GM19397 (cell line): ENCODE measurements at regions not wholly inside any gene's neighbourhood (a gene's known extent, or its start where the extent isn't known, plus 50 kb on each side); places are given as distances from the start of the nearest gene placed in this dataset.

Experiments used
- ATAC-seq: cut with Tn5 transposase; IDR thresholded peaks from one replicate; pipeline ENCODE4 v1.9.1; 2021; ENCODE audit warnings: mild to moderate bottlenecking, moderate library complexity; ENCODE audit not compliant: unreplicated experiment

DNA sequence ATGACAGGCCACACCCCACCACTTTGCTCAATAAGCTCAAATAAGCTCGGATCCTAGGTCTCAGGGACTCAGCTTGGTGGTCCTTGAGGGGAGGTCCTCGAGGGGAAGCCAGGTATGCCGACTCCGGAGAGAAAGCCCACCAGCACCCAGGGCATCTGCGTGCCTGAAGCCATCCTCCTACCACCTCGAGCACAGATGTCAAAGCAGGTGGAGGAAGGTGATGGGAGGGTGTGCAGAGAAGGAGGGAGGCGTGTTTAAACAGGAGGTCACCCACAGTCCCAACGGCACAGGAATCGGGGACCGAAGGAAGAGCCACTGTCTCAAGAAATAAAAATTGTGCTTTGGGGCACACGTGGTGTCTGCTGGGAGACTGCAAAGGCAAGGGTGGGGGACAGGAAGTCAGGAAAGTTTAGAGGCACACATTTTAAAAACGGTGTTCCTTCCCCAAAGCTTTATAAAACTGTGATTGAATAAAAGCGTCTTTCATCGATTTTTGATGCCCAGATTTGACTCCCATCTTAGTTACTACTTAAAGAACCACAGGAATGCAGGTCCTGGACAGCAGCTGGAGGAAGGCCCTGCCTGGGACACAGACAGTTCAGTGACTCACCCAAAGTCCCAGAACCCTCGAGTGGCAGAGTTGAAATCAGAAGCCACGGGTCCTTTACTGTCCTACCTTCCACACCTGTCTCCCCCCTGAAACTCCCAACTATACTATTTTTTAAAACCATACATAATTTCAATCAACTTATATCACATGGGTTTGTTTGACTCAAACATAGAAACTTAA, 221.0 kb upstream of the PDE10A start:
- ATAC-seq: no peak

DNA sequence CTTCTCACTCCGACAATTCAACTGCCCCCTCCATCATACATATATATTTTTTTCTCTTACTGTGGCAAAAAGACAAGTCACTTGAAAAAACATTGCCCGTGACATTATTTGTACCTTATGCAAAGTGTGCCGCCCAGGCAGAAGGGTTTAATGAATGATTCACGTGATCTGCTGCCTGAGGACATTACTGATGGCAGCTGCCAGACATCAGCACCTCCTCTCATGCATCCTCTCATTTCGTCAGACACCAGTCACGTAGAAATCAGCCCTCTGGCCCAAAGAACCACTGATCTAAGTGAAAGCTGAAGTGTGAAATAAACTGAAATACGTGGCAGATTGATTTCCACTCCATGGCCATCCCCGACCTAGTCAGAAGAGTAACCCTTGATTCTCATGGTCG, 218.8 kb upstream of the PDE10A start:
- ATAC-seq: no peak

DNA sequence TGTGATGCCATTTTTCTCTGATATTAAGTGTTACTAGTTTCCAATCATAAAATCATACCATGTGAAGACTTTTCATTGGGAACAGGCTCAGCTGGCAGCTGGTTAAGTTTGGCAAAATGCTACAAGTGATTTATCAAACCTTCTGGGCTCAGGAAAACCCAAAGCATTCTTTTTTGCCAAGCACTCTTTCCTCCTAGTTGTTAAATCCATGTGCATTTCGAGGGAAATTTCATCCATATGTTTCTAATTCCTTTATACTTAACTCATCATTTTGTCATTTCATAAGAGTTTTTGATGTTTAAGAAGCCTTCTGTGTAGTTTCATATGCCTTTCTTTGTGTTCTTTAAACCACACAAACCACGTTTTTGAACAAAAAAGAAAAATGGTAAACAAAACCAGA, 217.6 kb upstream of the PDE10A start:
- ATAC-seq: no peak

DNA sequence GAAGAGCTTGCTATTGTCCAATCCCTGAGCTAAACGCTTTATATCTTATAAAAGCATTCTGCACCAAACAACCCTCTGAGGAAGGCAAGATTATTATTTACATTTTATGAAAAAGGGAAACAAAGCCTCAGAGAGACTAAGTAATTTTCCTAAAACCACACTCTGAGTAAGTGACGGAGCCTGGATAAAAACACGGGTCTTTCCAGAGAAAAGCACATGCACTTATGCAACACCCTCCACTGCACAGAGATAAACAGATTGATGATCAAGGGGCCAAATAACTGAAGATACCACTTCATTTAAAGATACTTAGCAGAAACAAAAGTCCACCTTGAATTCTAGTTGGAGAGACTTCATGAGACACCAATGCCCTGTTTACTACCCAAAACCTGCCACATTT, 214.7 kb upstream of the PDE10A start:
- no peak for ATAC-seq

DNA sequence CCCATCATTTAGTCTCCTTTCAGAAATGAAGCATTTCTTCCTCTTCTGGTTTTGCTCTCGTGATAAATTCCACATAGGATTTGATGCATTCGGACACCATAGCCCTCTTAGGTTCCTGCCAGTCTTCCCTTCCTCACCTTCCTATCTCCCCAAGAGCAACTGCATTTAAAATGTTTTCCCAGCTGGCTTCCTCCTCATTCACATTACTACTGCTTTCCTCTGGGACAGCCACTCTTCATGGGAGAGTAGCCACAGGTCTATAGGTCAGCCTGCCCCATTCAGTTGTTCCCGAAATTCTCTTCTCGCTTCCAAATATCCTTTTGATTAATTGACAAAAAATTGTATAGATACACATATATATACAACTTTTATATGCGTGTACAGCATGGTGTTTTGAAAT, 214.2 kb upstream of the PDE10A start:
- no peak for ATAC-seq

DNA sequence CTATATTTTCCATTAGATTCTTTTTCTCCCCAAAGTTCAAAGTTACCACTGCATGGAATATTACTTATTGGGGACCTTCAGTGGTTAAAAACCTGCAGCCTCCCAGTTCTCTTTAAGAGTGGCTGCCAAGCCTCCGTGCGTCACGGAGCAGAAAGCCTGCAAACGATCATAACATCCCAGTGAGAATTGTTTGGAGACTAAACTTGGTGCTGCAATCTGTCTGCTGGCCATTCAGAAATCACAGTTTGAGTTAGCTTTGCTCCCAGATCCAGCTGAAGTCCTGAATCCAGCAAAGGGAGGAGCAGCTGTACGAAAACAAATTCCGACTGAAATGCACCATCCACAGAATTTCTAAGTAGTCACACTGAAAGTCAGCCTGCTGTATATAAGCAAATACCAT, 213.5 kb upstream of the PDE10A start:
- no peak for ATAC-seq

DNA sequence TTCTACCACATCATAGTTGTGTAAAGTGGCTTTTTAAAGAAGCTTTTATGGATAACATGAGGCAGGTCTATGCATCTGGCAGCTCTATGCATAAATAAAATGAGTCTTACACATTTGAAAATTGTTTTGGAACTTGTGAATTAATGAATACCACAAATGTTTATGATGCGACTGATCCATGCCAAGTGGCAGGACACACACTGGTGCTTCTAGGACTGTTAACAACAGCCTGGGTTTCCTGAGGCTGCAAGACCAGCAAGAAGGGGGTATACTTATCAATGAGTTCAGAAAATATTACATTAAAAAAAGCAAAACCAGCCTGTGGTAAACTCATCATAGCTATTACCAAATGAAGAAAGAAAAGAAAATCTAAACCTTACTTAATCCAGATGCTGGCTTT, 212.9 kb upstream of the PDE10A start:
- ATAC-seq: no peak

DNA sequence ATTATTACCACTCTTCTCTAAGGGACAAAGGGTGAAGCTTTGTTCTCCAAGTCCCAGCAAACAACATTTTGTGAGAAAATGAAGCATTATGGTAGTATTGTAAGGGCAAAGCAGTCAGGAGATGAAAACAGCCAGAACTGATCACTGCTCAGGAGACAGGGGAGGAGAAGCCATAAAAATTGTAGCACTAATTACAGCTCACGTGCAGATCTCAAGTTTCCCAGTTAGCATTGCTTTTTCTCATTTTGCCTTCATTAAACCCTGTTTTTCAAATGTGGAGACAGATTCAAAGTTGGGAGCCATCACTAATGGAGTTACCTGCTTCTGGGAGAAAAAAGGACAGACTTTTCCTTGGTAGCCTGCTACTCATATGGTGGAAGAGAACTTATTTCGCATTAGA, 210.9 kb upstream of the PDE10A start:
- ATAC-seq: no peak

DNA sequence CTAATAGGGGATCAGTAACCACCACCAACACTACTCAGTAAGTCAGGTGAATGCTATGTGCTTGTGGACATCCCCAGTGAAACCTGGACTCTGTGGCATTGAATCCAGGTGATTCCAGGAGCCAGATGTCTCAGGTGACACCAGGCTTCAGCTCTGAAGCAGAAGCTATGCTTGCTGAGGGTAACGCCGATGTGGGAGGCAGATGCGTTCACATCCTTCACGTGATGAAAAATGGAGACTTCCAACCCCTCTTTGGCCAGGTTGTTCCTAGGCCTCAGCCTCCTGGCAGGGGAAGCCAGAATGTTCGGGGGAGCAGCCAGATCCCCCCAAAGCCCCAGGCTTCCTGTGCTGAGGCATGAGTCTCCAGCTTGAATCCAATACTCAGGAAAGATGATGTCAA, 209.8 kb upstream of the PDE10A start:
- no peak for ATAC-seq

DNA sequence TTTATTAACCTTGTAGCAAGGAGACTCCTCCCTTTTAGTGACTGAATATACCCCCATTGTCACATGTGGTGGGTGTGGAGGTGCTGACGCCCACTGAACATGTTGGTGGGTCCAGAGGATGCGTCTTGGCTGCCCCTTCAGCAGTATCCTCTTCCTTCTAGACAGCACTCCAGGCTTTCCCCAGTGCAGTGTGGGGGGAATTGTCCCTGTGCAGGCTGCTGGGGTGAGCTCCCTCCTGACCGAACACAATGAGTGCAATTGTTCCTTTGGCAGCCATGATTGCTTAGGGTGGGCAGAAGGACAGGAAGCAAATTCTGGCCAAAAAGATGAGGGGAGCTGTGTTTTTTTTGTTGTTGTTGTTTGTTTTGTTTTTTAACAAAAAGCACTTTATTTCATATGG, 209.3 kb upstream of the PDE10A start:
- ATAC-seq: no peak

DNA sequence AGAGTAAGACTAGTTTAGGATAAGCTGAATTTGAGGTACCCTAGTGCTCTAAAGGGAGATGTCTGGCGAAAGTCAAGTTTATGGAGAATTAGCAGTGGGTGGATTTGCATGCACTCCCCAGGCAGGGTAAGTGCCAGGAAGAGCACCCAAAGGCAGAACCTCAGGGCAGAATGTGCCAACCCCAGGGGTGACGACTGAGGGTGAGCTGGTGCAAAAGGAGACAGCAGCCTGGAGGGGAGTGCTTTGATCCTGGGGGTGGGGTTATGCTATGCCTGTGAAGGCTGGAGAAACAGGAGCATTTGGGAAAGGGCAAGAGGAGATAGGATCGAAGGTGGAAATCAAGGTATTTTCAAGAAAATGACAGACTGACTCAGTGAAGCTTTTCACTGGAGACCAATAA, 208.5 kb upstream of the PDE10A start:
- ATAC-seq: no peak

DNA sequence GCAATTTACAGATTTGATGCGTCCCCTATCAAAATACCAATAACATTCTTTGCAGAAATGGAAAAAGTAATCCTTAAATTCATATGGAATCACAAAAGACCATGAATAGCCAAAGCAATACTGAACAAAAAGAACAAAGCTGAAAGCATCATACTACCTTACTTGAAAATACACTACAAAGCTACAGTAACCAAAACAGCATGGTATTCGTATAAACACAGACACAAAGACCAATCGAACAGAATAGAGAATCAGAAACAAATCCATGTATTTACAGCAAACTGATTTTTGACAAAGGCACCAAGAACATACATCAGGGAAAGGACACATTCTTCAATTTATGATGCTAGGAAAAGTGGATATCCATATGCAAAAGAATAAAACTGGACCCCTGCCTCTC, 206.5 kb upstream of the PDE10A start:
- ATAC-seq: no peak

DNA sequence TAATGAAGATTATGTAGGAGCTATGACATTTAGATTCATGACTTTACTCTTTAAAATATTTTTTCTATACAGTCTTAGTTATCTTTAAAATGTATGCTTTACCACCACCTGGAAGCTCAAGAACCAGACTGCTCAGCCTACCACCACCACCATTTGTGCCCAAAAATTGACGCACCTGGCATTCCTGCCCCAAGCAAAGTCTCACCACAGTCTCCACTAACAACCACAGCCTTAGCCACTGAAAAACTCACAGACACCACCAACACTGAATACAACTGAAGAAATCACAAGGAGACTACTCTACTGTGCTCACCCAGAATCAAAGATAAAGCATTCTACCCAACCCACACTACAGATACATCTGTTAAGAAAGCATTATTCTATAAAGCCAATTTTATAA, 201.9 kb upstream of the PDE10A start:
- no peak for ATAC-seq

DNA sequence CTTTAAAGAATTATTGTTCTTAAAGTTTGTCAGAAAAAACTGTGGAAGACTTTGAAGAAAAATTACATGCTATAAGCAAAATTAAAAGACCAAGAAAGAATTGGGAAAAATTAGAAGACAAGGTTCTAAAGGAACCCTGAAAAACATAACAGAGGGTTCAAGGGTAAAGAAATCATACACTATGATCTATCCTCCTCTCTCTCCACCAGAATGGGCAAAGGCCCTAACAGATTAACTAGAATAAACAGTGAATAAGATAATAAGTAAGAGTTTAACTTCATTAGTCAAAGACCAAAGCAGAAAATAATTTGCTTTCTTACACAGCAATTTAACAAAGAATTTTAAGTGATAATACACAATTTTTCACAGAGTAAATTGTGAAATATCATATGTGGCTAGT, 201.2 kb upstream of the PDE10A start:
- ATAC-seq: no peak

DNA sequence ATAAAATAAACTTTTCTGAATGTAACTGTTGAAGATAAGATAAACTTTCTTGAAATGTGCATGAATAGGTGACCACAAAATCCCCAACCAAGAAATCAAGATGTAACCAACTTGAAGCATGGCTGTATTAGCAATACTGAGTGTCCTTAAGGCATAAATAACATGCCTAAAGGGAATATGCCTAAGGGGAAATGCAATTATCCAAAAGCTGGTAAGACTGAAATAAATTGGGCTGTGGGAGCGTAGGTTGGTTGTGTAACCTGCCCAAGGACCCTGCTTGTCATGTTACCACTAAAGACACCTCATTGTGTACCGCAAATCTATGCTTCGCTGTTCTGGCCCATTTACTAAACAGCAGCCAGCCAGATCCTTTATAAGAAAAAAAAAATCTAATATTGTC, 200.8 kb upstream of the PDE10A start:
- no peak for ATAC-seq

DNA sequence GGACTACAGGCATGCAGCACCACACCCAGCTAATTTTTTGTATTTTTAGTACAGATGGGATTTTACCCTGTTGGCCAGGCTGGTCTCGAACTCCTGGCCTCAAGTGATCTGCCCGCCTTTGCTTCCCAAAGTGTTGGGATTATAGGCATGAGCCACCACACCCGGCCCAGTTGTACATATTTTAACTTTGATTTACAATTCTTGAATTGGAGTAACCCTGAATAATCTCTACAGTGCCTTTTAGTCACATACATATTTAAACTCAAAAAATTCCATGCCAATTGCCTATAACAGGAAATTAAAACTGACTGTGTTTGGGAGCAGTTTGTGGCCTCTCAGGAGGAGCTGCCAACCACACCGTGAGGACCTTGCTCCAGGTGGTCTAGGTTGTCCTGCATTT, 199.8 kb upstream of the PDE10A start:
- ATAC-seq: no peak

DNA sequence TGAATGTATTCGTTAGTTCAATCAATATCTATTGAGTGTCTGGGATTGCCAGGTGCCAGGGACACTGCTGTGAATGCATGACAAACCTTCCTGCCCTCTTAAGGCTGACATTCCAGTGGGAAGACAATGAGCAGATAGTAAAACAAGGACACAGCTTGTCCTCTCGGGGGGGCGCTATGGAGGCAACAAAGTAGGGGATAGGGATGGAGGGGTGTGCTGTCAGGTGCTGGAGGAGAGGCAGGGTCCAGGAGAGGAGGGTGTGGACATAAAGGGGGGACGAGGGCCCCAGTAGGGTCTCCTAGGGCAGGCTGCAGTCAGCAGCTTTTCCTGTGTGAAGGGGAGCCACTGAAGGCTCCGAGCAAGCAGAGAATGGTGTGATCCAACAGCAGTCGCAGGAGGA, 198.2 kb upstream of the PDE10A start:
- ATAC-seq: no peak

DNA sequence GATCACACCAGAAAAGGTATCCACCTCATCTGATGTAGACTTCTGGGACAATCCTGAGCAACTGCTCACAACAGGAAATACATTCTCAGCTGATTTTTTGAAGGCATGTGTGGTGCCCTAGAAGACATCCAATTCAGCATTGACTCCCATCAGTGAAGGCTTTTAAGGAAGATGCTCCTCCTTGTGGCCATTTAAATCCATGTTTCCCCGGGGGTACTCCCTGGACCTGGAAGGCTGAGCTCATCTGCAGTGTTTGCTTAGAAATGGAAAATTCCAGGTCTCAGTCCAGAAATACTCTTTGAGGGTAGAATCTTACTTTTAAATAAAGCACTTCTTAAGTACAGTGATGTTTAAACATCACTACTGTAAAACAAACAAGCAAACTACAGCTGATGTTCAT, 195.5 kb upstream of the PDE10A start:
- no peak for ATAC-seq

DNA sequence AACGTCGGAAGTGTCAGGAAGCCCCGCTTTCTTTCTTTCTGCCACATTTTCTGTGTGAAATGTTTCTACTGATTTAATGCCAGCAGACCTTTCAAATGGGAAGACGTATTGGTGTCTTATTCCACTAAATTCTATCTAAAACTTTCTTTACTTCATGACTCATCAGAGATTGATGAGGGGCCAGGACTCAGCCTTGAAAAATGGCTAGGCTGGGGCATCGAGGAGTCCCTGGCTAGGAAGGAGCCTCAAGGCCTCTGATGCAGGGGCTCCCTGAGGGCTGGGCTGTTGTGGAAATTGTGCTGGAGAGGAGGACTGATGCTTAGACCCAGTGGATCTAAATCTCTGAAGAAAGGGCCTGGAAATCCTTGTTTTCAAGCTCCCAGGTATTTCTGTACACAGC, 192.8 kb upstream of the PDE10A start:
- ATAC-seq: no peak

DNA sequence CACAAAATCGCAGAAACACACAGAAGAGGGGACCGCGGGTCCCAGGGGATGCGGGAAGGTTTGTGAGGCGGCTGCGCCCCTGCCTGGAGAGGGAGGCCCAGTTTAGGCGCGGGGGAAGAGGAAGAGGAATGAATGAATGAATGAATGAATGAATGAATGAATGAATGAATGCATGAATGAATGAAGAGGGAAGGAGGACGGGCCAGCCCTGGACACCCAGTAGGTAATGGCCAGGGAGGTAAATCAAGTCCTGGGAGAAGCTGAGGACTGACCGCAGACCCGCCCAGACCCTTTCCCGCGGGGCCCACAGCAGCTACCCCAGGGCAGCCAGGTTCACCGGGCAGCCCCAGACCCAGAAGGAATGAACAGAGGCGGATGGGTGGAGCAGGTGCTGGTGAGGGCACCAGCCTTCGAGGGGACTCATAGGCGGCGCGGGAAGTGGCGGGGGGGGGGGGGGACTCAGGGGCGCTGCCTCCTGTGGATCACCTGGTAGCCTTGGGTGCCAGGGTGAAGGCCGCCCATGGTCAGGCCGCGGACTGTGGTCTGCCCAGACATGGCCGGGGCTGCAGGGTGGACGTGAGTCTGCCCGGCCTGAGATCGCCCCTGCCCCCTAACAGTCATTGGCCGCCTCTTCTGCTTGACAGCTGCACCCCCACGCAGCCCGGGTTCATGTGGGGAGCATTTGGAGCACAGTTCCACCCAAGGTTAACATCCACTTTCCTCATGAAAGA, 192.0 kb upstream of the PDE10A start:
- no peak for ATAC-seq

DNA sequence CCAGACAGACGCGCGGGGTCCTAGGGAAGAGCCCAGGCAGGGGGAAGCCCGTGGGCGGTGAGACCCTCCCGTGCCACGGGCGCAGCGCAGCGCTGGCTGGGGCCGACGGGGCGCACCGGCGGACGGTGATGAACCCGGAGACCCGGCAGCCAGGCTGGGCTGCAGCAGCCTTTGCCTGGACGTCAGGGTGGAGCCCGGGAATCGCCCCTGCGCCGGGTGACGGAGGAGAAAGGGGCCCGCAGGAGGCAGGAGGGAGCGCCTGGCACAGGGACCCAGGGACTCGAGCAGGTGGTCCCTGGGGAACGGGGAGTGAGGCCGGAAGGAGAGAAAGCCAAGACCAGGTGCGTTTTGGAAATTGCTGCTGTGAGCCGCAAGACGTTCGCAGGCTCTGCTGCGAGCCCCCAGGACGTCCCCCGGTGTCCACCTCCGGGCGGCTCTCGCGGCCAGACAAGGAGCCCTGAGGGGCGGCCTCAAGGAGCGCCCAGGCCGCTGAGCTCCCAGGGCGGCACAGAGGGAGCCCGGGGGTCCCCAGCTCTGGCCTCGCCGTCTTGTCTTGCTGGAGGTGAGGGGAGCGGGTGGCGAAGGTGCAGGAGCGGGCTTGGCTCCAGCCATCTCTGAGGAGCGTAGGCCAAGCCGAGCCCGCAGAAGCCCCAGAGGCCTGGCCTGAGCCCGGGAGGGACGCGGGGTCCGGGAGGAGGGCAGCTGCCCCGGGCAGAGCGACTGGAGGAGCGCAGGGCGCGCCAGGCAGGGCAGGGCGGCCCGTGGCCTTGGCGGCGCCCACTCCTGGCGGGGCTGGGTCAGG, 191.2 kb upstream of the PDE10A start:
- ATAC-seq: no peak

DNA sequence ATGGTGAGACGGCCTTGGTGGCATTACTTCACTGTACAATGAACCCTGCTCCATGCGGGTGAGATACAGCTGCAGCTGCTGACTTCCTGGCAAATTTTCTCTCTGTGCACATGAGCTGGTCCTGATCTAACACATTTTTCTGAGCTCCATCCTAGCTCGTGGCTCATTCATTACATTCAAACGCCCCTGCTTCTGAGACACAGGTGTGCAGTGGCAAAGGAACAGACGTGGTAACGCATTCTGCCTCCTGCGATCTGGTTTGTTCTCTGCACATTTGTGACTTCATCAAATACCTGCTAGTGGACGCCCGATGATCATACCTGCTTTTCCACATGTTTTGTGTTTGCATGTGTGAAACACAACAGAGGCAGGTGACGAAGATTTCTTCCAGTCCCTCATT, 189.6 kb upstream of the PDE10A start:
- no peak for ATAC-seq
